A673 (cell line): ENCODE measurements at regions not wholly inside any gene's neighbourhood (a gene's known extent, or its start where the extent isn't known, plus 50 kb on each side); places are given as distances from the start of the nearest gene placed in this dataset.

Source experiments
- BruUV-seq: library from RNA; stranded (reverse); fragments of 400-500 nt; replicated peaks from 2 replicates; lab custom pipeline; 2021; lab: Mats Ljungman, UMichigan
- CTCF ChIA-PET: fragments of 300-600 bp; sonication (Branson Sonifier 250); formaldehyde crosslinking; loops from one replicate; lab custom pipeline; 2022; ENCODE audit warnings: antibody characterized with exemption; lab: Charles Lee
- POLR2A ChIA-PET: fragments of 300-600 bp; sonication (Branson Sonifier 250); formaldehyde crosslinking; loops from one replicate; lab custom pipeline; 2022; ENCODE audit warnings: antibody characterized with exemption; ENCODE audit not compliant: low non-redundant PET; lab: Charles Lee
- DNase-seq: peaks from one replicate; pipeline ENCODE4 v3.0.0-alpha.2; 2015; ENCODE audit warnings: low spot score
- H3K27ac ChIP-seq: fragments of 200-600 bp; sonication (generic); 2 replicates; pipeline ENCODE4 v1.5.1; 2016; ENCODE audit warnings: mixed run types, low read depth, mild to moderate bottlenecking, mixed read lengths, antibody characterized with exemption, low read length; ENCODE audit not compliant: poor library complexity, severe bottlenecking
- H3K27me3 ChIP-seq: fragments of 200-600 bp; sonication (generic); replicated peaks from 2 replicates; pipeline ENCODE4 v1.6.1; 2017; ENCODE audit warnings: mixed run types, low read depth, mild to moderate bottlenecking, mixed read lengths, antibody characterized with exemption, low read length; ENCODE audit not compliant: insufficient read depth, poor library complexity
- H3K36me3 ChIP-seq: fragments of 200-600 bp; sonication (generic); 2 replicates; pipeline ENCODE4 v1.6.1; 2016; ENCODE audit warnings: mixed run types, mild to moderate bottlenecking, mixed read lengths, antibody characterized with exemption, low read length; ENCODE audit not compliant: insufficient read depth, poor library complexity, severe bottlenecking
- H3K4me1 ChIP-seq: fragments of 200-600 bp; sonication (generic); 2 replicates; pipeline ENCODE4 v1.6.1; 2017; ENCODE audit warnings: mixed run types, mild to moderate bottlenecking, mixed read lengths, antibody characterized with exemption, low read length; ENCODE audit not compliant: insufficient read depth, poor library complexity, severe bottlenecking
- H3K4me3 ChIP-seq: fragments of 200-600 bp; sonication (generic); 2 replicates; pipeline ENCODE4 v1.5.1; 2016; ENCODE audit warnings: low read depth, mixed run types, mild to moderate bottlenecking, mixed read lengths, low read length; ENCODE audit not compliant: poor library complexity, severe bottlenecking
- H3K9me3 ChIP-seq: fragments of 200-600 bp; sonication (generic); 2 replicates; pipeline ENCODE4 v1.6.1; 2016; ENCODE audit warnings: mixed run types, low read depth, mild to moderate bottlenecking, mixed read lengths, antibody characterized with exemption, low read length; ENCODE audit not compliant: poor library complexity, severe bottlenecking
- EZH2 ChIP-seq: fragments of 200-600 bp; sonication (generic); IDR thresholded peaks from 2 replicates; pipeline ENCODE4 v1.6.1; 2017; ENCODE audit warnings: borderline replicate concordance, low read depth, mild to moderate bottlenecking, mixed read lengths, antibody characterized with exemption, low read length; ENCODE audit not compliant: poor library complexity, severe bottlenecking
- intact Hi-C: fragments of 100-400 bp; cut with micrococcal nuclease; formaldehyde crosslinking; loops from one replicate; pipeline ENCODE4 v1.10.0; 2022; ENCODE audit not compliant: unreplicated experiment
- TF ChIP-seq, protein P1 (sequence below): fragments of 300-800, 200-600 bp; sonication (generic); conservative IDR thresholded peaks from 2 replicates; pipeline ENCODE4 v1.5.1; 2017; ENCODE audit warnings: low read depth, mild to moderate bottlenecking, antibody characterized with exemption, low read length, moderate library complexity, mixed read lengths

DNA sequence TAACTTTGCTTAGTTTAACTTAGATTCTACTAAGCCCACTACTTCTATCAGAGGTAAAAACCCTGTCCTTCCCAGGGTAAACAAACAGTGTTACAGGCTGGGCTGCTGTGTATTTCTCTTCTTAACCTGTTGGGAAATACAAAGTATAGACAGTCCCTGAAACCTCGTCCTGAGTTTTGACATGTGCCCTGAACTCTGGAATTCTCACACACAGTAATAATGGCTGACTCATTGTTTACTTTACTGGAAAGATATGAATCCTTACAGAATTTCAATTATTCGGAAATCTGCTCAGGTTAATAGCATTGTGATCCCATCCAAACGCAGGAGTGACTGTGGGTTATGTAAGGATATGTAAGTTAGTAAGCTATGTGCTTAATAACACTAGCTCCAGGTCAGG, 199.1 kb downstream of the TMEM114 start:
- H3K9me3 ChIP-seq, result no peaks in the 10 kb centered on the region
- peaks cover 26% of the 10 kb centered on the region for H3K27me3 ChIP-seq
- no TSS peak for BruUV-seq
- no peaks in the 10 kb centered on the region for H3K4me1 ChIP-seq
- CTCF ChIA-PET, result no interaction called here
- TF ChIP-seq, protein P1, sequence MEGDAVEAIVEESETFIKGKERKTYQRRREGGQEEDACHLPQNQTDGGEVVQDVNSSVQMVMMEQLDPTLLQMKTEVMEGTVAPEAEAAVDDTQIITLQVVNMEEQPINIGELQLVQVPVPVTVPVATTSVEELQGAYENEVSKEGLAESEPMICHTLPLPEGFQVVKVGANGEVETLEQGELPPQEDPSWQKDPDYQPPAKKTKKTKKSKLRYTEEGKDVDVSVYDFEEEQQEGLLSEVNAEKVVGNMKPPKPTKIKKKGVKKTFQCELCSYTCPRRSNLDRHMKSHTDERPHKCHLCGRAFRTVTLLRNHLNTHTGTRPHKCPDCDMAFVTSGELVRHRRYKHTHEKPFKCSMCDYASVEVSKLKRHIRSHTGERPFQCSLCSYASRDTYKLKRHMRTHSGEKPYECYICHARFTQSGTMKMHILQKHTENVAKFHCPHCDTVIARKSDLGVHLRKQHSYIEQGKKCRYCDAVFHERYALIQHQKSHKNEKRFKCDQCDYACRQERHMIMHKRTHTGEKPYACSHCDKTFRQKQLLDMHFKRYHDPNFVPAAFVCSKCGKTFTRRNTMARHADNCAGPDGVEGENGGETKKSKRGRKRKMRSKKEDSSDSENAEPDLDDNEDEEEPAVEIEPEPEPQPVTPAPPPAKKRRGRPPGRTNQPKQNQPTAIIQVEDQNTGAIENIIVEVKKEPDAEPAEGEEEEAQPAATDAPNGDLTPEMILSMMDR, result no peak
- no peak for TF ChIP-seq EZH2
- H3K36me3 ChIP-seq, result no peaks in the 10 kb centered on the region
- POLR2A ChIA-PET, result no interaction called here
- H3K27ac ChIP-seq, result no peak overlapping the region
- no peak for DNase-seq
- H3K4me3 ChIP-seq, result no peak overlapping the region
- intact Hi-C loops, result no loop called here

DNA sequence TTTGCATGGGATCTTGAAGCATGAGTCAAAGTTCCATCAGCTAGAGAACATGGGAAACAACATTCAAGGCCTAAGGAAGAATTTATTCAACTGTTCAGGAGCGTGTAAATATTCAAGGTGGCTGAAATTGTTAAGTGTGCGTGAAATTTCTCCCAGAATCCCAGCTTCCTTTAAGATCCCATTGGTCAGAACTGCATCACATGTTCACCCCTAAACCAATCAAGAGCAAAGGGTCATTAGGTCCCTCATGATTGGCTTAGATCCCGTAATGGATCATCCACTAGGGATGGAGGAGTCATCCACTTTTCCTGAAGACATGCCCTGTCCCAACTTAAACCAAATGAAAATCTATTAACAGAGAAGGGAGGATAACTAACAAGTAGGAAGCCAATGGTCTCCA, 201.6 kb downstream of the TMEM114 start:
- CTCF ChIA-PET, result no interaction called here
- no peak for TF ChIP-seq EZH2
- TF ChIP-seq, protein P1, result no peak
- Histone ChIP-seq H3K9me3 (no peaks in the 10 kb centered on the region), H3K4me1 (no peaks in the 10 kb centered on the region), H3K27ac (no peak overlapping the region), H3K27me3 (peaks cover 22% of the 10 kb centered on the region), H3K36me3 (no peaks in the 10 kb centered on the region), H3K4me3 (no peak overlapping the region)
- no peak for DNase-seq
- POLR2A ChIA-PET, result no interaction called here
- no TSS peak for BruUV-seq
- intact Hi-C loops, result no loop called here

DNA sequence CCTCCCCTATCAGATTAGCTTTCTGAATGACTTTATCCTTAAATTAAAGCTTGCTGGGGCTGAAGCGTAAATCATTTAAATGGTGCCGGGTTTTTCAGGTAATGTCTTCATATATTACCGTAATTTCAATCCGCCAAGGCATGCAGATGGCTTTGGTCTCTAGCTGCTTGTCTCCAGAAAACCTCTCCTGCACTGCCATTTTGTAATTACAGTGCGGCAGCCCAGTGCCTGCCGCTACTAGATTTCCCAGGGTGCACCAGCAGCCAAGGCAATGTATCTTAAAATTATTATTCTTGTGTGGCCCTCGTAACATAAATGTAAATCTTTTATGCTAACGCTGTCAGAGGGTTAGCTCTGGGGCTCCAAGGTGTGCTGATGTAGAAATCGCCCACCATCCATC, 208.5 kb downstream of the TMEM114 start:
- POLR2A ChIA-PET, result no interaction called here

More for the DNA sequence above, 208.5 kb downstream of the TMEM114 start:
- H3K27ac ChIP-seq, result no peak overlapping the region
- DNase-seq, result no peak
- CTCF ChIA-PET, result no interaction called here
- H3K4me3 ChIP-seq, result no peak overlapping the region
- TF ChIP-seq, protein P1, result no peak
- no peak for TF ChIP-seq EZH2
- H3K27me3 ChIP-seq, result peaks cover 17% of the 10 kb centered on the region
- no TSS peak for BruUV-seq
- H3K9me3 ChIP-seq, result no peaks in the 10 kb centered on the region
- intact Hi-C loops, result no loop called here
- H3K36me3 ChIP-seq, result no peaks in the 10 kb centered on the region
- H3K4me1 ChIP-seq, result no peaks in the 10 kb centered on the region
